Right lobe of liver (tissue), 4 donors: ENCODE measurements at regions not wholly inside any gene's neighbourhood (a gene's known extent, or its start where the extent isn't known, plus 50 kb on each side); places are given as distances from the start of the nearest gene placed in this dataset.

ENCODE experiments used
- POLR2A ChIP-seq: fragments of 450-650 bp; IDR thresholded peaks from one replicate; pipeline ENCODE4 v1.6.1; 2017; ENCODE audit warnings: antibody characterized with exemption, mild to moderate bottlenecking
- TF ChIP-seq, protein P1 (sequence below), 4 donors: fragments of 200-600 bp in 3 of 4; fragments of 450-650 bp in 1 of 4; IDR thresholded peaks; one replicate each; pipeline versions ENCODE4 v1.5.1 to v1.8.0; 2016 to 2022; ENCODE audit warnings: antibody characterized with exemption in 4 of 4, mild to moderate bottlenecking in 2 of 4
- donor health status: DM: no; HTN: no; CAD: no.
- donor health status: DM: no; HTN: no; CAD: no.
- donor health status: DM: no; HTN: yes; CAD: no.

DNA sequence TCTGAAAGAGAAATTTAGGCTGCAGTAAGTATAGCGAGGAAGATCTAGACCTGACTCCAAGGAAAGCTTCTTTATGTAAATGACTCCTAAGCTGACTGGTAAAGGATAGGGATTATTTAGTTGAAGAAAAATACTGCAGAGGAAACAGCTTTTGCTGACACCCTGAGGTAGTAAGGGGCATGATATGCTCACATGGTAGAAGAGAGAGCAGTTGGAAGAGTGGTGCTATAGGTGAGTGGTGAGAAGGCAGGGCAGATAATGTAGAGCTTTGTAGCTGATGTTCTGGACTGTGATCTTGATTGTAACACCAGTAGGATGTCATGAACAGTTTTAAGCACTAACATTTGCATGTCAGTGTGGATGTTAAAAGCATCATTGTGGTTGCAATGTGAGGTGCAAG is 639.1 kb upstream of the SLC39A10 start:
- no peak for TF ChIP-seq POLR2A
- TF ChIP-seq, protein P1, sequence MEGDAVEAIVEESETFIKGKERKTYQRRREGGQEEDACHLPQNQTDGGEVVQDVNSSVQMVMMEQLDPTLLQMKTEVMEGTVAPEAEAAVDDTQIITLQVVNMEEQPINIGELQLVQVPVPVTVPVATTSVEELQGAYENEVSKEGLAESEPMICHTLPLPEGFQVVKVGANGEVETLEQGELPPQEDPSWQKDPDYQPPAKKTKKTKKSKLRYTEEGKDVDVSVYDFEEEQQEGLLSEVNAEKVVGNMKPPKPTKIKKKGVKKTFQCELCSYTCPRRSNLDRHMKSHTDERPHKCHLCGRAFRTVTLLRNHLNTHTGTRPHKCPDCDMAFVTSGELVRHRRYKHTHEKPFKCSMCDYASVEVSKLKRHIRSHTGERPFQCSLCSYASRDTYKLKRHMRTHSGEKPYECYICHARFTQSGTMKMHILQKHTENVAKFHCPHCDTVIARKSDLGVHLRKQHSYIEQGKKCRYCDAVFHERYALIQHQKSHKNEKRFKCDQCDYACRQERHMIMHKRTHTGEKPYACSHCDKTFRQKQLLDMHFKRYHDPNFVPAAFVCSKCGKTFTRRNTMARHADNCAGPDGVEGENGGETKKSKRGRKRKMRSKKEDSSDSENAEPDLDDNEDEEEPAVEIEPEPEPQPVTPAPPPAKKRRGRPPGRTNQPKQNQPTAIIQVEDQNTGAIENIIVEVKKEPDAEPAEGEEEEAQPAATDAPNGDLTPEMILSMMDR (IDR thresholded peaks at IDR 0.05) = no peak
